AG04449 (cell line): ENCODE measurements at regions not wholly inside any gene's neighbourhood (a gene's known extent, or its start where the extent isn't known, plus 50 kb on each side); places are given as distances from the start of the nearest gene placed in this dataset.

Experiments used
- CTCF ChIA-PET: fragments of 350-600 bp; formaldehyde crosslinking; extraction: SDS; loops from one replicate; lab custom pipeline; 2021; ENCODE audit warnings: antibody characterized with exemption; lab: Yijun Ruan, JAX
- POLR2A ChIA-PET: fragments of 400-600, 350-600 bp; formaldehyde crosslinking; extraction: SDS; loops from one replicate; lab custom pipeline; 2020; ENCODE audit warnings: antibody characterized with exemption, inconsistent platforms; lab: Yijun Ruan, JAX
- DNase-seq: peaks from one replicate; pipeline ENCODE4 v3.0.0-alpha.2; 2010; ENCODE audit warnings: low read depth, low spot score
- H3K4me3 ChIP-seq: 2 replicates; pipeline ENCODE4 v1.5.1; 2011; ENCODE audit warnings: low read depth, mild to moderate bottlenecking, control low read depth, low read length
- TF ChIP-seq, protein P1 (sequence below): IDR thresholded peaks from one replicate; pipeline ENCODE4 v1.5.1; 2011; ENCODE audit warnings: mild to moderate bottlenecking, moderate library complexity, low read length, control low read depth, inconsistent platforms; ENCODE audit not compliant: insufficient read depth; ENCODE audit errors: missing control alignments

DNA sequence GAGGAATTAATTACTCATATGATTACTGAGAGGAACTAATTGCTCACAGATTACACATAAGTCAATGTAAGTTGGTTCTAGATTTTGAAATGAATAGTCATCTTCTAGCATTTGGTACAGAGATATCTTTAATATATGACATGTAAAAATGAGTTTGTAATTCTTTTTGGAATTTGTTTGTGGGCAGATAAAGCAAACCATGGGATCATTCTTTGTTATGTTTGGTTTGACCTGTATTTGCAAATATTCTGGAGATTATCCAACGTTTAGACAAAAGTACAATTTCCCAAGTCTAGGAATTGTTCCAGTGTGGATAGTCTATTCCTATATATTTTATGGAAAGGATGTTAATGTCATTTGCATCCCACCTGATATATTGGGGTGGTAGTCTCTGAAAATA, 309.6 kb upstream of the EDNRB start:
- DNase-seq = no peak
- POLR2A ChIA-PET = no interaction called here
- H3K4me3 ChIP-seq = no peak overlapping the region
- TF ChIP-seq, protein P1, sequence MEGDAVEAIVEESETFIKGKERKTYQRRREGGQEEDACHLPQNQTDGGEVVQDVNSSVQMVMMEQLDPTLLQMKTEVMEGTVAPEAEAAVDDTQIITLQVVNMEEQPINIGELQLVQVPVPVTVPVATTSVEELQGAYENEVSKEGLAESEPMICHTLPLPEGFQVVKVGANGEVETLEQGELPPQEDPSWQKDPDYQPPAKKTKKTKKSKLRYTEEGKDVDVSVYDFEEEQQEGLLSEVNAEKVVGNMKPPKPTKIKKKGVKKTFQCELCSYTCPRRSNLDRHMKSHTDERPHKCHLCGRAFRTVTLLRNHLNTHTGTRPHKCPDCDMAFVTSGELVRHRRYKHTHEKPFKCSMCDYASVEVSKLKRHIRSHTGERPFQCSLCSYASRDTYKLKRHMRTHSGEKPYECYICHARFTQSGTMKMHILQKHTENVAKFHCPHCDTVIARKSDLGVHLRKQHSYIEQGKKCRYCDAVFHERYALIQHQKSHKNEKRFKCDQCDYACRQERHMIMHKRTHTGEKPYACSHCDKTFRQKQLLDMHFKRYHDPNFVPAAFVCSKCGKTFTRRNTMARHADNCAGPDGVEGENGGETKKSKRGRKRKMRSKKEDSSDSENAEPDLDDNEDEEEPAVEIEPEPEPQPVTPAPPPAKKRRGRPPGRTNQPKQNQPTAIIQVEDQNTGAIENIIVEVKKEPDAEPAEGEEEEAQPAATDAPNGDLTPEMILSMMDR = no peak
- CTCF ChIA-PET = interaction anchor here (2.8 kb wide), 1 partner anchor 12 kb away, joined by 9 read pairs; no protein-coding TSS in a partner anchor

DNA sequence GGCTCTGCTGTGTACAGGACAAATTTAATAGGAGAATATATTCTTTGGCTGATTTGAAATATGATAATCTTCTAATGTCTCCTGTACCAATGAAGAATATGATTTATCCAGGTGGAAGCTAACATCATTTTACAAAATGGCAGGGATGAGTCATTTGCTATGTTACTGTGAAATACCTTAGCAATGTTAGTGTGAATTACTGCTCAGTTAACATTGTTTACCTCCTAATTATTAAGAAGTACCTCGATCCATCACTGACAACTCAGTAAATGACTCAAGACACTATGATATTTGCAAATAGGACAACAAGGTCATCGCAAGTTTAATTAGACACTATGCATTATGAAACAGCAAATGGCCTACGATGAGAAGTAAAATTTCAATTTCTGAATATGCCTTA, 309.1 kb upstream of the EDNRB start:
- ChIA-PET POLR2A (no interaction called here), CTCF (interaction anchor here (2.8 kb wide), 1 partner anchor 13 kb away, joined by 9 read pairs; no protein-coding TSS in a partner anchor)
- no peak for DNase-seq
- TF ChIP-seq, protein P1 = no peak
- no peak overlapping the region for H3K4me3 ChIP-seq

DNA sequence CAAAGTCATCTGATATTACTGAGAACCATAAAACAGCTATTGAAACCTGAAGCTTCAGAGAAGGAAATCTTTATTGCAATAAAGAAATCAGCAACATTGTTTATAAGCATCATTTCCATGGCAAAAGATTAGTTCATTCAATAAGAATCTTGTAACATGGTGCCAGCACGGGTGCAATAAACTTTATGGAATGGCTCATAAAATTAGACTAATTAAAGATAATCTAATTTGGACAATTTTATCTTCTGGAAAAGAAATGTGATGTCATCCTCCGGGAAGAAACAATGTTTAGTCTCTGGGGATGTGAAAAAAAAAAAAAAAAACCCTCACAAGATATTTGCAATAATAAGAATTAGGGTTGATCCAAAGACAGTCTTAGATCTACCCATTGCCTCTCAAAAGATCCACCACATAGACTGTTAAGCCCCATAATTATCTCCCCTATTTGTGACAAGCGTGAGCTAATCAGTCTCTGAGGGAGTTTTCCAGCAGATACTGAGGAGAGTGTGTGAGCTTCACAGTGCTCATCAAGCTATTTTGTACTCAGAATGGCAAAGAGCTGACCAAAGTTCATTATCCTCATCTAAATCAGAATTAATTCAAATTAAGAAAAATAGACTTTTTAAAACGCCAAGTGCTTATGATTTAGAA, 297.0 kb upstream of the EDNRB start:
- CTCF ChIA-PET = no interaction called here
- H3K4me3 ChIP-seq = no peak overlapping the region
- POLR2A ChIA-PET = no interaction called here
- TF ChIP-seq, protein P1 = no peak
- DNase-seq = no peak

DNA sequence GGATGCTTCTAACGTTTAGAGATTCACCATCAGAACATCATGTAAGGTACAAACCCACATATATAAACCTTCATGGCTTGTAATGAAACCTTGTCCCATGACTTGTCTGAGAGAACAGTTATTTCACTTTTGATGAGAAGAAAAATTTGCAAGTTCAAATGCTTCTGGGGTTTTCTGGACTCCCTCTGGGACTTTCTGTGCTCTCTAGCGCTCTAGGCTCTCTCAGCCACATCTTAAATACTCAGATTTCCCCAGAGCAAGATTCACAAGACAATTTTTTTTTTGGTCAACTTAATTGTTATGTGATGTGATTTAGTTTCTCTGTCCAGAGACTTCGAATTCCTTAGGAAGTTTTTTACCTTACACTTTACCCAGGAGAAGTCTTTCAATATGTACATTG, 282.8 kb upstream of the EDNRB start:
- TF ChIP-seq, protein P1 = no peak
- ChIA-PET CTCF (no interaction called here), POLR2A (no interaction called here)
- DNase-seq = no peak
- no peak overlapping the region for H3K4me3 ChIP-seq

DNA sequence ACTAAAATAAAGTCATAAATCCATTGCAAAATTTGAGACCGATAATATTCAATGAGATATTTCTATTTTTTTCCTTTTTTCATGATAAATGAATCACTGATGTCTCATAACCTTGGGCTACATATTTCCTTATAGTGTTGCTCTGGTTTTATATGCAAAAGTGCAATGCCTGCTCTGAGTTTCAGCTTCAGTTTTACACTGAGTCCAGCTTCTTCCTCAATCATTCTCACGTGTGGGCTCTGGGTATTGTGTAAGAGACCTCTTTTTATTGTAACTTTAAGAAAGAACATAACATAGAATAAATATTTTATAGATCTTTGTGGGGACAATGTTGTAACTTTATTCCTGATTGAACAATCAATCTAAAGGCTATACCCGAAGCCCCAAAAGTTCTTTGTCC, 280.2 kb upstream of the EDNRB start:
- TF ChIP-seq, protein P1 = no peak
- DNase-seq = no peak
- ChIA-PET CTCF (no interaction called here), POLR2A (no interaction called here)
- no peak overlapping the region for H3K4me3 ChIP-seq

DNA sequence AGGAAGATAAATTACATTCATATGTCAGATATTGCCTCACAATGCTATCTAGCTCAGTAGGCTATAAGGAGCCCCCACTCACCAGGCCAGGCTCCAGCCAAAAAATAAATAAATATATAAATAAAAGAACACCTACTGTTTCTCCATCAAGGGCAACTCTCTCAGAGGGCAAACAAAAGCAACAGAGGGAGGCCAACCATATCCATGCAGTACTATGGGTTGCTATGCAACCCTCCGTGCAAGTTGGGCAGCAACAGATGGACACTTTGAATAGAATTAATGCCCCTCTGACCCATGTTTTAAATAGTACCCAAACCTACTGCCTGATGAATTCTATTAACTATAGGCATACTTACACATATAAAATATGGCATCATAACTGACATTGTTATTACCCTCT, 279.8 kb upstream of the EDNRB start:
- CTCF ChIA-PET = interaction anchor here (1.3 kb wide), 1 partner anchor 61 kb away, joined by 3 read pairs; no protein-coding TSS in a partner anchor
- no peak for DNase-seq
- H3K4me3 ChIP-seq = no peak overlapping the region
- POLR2A ChIA-PET = no interaction called here
- TF ChIP-seq, protein P1 = no peak
